Mucosa of descending colon (tissue), 3 donors: ENCODE measurements at regions not wholly inside any gene's neighbourhood (a gene's known extent, or its start where the extent isn't known, plus 50 kb on each side); places are given as distances from the start of the nearest gene placed in this dataset.
A peak's percentile ranks its signal among the peaks of the same experiment; 100 is the strongest.

Source experiments
- ATAC-seq: fragments of 200-7000 bp; cut with Tn5 transposase; one replicate; pipeline ENCODE4 v1.9.1; 2020; ENCODE audit warnings: mild to moderate bottlenecking, moderate library complexity
- DNase-seq, 3 donors: peaks; one replicate each; pipeline ENCODE4 v3.0.0-alpha.2; 2020
- H3K36me3 ChIP-seq: fragments of 200-600 bp; one replicate; pipeline ENCODE4 v1.8.0; 2021; ENCODE audit warnings: low read depth, mild to moderate bottlenecking
- H3K4me1 ChIP-seq: fragments of 200-600 bp; one replicate; pipeline ENCODE4 v1.8.0; 2021; ENCODE audit warnings: low read depth, mild to moderate bottlenecking
- H3K4me3 ChIP-seq: fragments of 200-600 bp; one replicate; pipeline ENCODE4 v1.8.0; 2021; ENCODE audit warnings: mild to moderate bottlenecking
- H3K9me3 ChIP-seq: fragments of 200-600 bp; one replicate; pipeline ENCODE4 v1.8.0; 2021; ENCODE audit warnings: mild to moderate bottlenecking
- intact Hi-C, 2 donors: fragments of 100-400 bp; cut with DNase I in 1 of 2; cut with micrococcal nuclease in 1 of 2; formaldehyde crosslinking; loops; one replicate each; pipeline versions ENCODE4 v1.11.0 to v1.11.1; 2022; cut with DNase I, micrococcal nuclease
- TF ChIP-seq, protein P1 (sequence below): fragments of 200-600 bp; IDR thresholded peaks from one replicate; pipeline ENCODE4 v1.8.0; 2022; ENCODE audit warnings: antibody characterized with exemption, mild to moderate bottlenecking
- donor health status: DM: no; HTN: no; CAD: no; lungs with moderate emphysema.
- donor health status: DM: no; HTN: no; CAD: no.
- donor health status: DM: no; HTN: yes; CAD: no.

GRCh38 chr1:234845836-234846235 is 235.9 kb upstream of the IRF2BP2 start:
- no peak for DNase-seq
- Histone ChIP-seq H3K9me3 (no peaks in the 10 kb centered on the region), H3K4me1 (peaks cover 20% of the 10 kb centered on the region), H3K4me3 (no peak overlapping the region), H3K36me3 (no peaks in the 10 kb centered on the region)
- intact Hi-C loops = no loop called here
- TF ChIP-seq, protein P1, sequence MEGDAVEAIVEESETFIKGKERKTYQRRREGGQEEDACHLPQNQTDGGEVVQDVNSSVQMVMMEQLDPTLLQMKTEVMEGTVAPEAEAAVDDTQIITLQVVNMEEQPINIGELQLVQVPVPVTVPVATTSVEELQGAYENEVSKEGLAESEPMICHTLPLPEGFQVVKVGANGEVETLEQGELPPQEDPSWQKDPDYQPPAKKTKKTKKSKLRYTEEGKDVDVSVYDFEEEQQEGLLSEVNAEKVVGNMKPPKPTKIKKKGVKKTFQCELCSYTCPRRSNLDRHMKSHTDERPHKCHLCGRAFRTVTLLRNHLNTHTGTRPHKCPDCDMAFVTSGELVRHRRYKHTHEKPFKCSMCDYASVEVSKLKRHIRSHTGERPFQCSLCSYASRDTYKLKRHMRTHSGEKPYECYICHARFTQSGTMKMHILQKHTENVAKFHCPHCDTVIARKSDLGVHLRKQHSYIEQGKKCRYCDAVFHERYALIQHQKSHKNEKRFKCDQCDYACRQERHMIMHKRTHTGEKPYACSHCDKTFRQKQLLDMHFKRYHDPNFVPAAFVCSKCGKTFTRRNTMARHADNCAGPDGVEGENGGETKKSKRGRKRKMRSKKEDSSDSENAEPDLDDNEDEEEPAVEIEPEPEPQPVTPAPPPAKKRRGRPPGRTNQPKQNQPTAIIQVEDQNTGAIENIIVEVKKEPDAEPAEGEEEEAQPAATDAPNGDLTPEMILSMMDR = no peak
- no peak for ATAC-seq

DNA sequence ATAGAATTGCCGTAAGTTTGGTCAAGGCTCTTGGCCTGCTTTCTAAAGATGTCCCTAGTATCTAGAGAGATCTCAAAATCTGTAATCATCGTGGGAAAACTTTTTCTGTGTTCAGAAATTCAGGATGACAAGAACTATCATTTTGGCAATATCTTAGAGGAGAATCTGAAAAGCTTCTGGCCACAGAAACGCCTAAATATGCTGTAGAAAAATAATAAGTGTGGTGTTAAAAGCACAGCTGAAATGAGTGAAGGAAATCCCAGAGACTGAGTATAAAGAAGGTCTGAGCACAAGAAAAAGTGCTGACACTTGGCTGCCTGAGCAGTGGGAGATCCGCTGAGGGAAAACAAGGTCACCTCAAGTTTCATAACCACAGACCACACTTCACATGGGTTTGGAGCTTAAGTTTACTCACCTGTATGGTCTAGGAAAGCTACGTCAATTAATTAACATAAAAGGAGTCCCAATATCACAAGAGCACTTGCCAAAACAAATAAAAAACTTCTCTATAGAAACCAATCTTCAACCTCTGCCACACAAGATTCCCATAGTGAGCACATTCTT is 235.2 kb upstream of the IRF2BP2 start:
- Histone ChIP-seq H3K36me3 (no peaks in the 10 kb centered on the region), H3K9me3 (no peaks in the 10 kb centered on the region), H3K4me1 (peaks cover 18% of the 10 kb centered on the region), H3K4me3 (no peak overlapping the region)
- TF ChIP-seq, protein P1 = no peak
- ATAC-seq = no peak
- no peak for DNase-seq
- intact Hi-C loops = no loop called here

GRCh38 chr1:234844479-234845031 is 234.6 kb upstream of the IRF2BP2 start:
- peaks cover 12% of the 10 kb centered on the region for H3K4me1 ChIP-seq
- peak; percentile 71 for ATAC-seq
- DNase-seq = peak in 1 of 3 donors; percentile 47
- no peaks in the 10 kb centered on the region for H3K9me3 ChIP-seq
- intact Hi-C loops = no loop called here
- TF ChIP-seq, protein P1 = no peak
- no peaks in the 10 kb centered on the region for H3K36me3 ChIP-seq
- no peak overlapping the region for H3K4me3 ChIP-seq

DNA sequence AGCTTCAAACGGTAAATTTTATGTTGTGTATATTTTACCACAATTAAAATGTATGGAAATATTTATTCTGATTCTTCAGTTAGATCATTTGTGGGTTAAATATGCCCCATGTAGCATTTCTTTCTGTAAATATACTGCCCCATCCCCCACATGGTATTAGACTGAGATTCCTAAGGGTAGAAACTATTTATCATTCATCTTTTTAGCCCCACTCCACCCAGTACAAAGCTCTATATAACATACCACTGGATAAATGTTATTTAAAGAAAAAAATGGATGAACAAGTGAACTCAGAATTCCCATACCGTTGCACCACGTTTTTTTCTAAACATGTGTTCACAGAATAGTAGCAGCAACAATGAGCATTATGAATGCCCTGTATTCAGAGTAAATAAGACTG is 234.0 kb upstream of the IRF2BP2 start:
- no peak overlapping the region for H3K4me3 ChIP-seq
- TF ChIP-seq, protein P1 = no peak
- H3K9me3 ChIP-seq = no peaks in the 10 kb centered on the region
- ATAC-seq (no peak), DNase-seq (no peak)
- intact Hi-C loops = no loop called here
- H3K4me1 ChIP-seq = peaks cover 12% of the 10 kb centered on the region
- no peaks in the 10 kb centered on the region for H3K36me3 ChIP-seq

DNA sequence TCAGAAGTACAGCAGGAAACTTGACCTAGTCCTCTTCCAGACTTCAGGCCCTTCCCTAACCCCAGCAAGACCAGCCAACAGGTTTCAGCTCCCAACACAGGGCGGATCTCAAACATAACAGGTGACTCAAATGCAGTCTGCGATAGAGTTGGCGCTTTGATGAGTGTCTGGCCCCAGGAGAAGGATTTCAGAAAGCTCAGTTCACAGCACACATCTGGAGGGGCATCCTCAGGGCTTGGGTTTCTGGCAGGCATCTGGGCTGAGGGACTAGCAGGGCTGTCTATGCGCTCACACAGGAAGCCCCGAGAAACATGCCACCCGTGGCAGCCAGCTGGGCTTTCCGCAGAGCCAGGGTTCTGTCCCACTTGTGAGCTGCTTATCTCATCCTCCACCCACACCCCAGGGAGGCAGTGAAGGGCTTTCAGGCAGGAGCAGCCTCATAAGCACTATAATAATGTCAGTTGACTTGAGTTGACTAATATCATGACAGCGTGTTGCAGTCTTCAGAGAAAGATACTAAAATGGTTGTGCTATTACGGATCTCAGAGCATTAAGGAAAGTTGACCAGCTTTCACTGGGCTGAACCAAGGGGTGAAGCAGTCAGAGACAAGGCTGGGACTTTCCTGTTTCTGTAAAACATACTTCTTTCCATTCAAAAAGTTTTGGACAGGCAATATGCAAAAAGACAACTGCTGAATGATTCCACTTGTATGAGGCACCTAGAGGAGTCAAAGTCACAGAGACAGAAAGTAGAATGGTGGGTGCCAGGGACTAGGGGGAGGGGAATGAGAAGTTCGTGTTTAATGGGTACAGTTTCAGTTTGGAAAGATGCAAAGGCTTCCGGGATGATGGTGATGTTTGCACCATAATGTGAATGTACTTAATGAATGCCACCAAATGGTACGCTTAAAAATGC is 233.0 kb upstream of the IRF2BP2 start:
- intact Hi-C loops = no loop called here
- DNase-seq (peak in 1 of 3 donors; percentile 61), ATAC-seq (peak; percentile 24)
- H3K4me3 ChIP-seq = no peak overlapping the region
- TF ChIP-seq, protein P1 = no peak
- no peaks in the 10 kb centered on the region for H3K9me3 ChIP-seq
- peaks cover 16% of the 10 kb centered on the region for H3K4me1 ChIP-seq
- no peaks in the 10 kb centered on the region for H3K36me3 ChIP-seq
